Nephron (organoid): ENCODE measurements at regions not wholly inside any gene's neighbourhood (a gene's known extent, or its start where the extent isn't known, plus 50 kb on each side); places are given as distances from the start of the nearest gene placed in this dataset.

Experiments
- H3K27ac Mint-ChIP-seq, 3 experiments: 2 replicates each; pipeline ENCODE4 v1.8.0; 2020; ENCODE audit warnings: mixed read lengths in 3 of 3, mild to moderate bottlenecking in 2 of 3, moderate library complexity in 1 of 3
- H3K27me3 Mint-ChIP-seq: 2 replicates; pipeline ENCODE4 v1.8.0; 2021; ENCODE audit warnings: low read depth, mild to moderate bottlenecking, moderate library complexity, mixed read lengths
- H3K36me3 Mint-ChIP-seq: 2 replicates; pipeline ENCODE4 v1.8.0; 2020; ENCODE audit warnings: low read depth, mixed read lengths
- H3K4me1 Mint-ChIP-seq: 2 replicates; pipeline ENCODE4 v1.8.0; 2020; ENCODE audit warnings: mixed read lengths
- H3K4me3 Mint-ChIP-seq, 3 experiments: 2 replicates each; pipeline ENCODE4 v1.8.0; 2020; ENCODE audit warnings: mild to moderate bottlenecking in 3 of 3, mixed read lengths in 3 of 3, moderate library complexity in 2 of 3
- H3K9me3 Mint-ChIP-seq: 2 replicates; pipeline ENCODE4 v1.8.0; 2020; ENCODE audit warnings: mixed read lengths
- CTCF ChIP-seq, 3 experiments: fragments of 200-600 bp; sonication (generic); IDR thresholded peaks; one replicate each; pipeline ENCODE4 v1.5.0; 2021; ENCODE audit warnings: antibody characterized with exemption in 3 of 3; ENCODE audit not compliant: unreplicated experiment in 3 of 3

- no peaks in the 10 kb centered on the region for H3K36me3 Mint-ChIP-seq
- peaks cover 3% of the 10 kb centered on the region for H3K9me3 Mint-ChIP-seq
- no peak for TF ChIP-seq CTCF (IDR thresholded peaks at IDR 0.05; ENCODE audit: unreplicated experiment in 3 of 3)
- no peak overlapping the region for H3K4me3 Mint-ChIP-seq
- H3K27ac Mint-ChIP-seq, result peak overlapping the region in 2 of 3 experiments; percentile 22 to 56
- peaks cover 20% of the 10 kb centered on the region for H3K4me1 Mint-ChIP-seq
- H3K27me3 Mint-ChIP-seq, result no peaks in the 10 kb centered on the region
Measured at GRCh38 chr2:149814049-149814448, 226.5 kb upstream of the MMADHC start.

- Mint-ChIP-seq H3K9me3 (peaks cover 3% of the 10 kb centered on the region), H3K27ac (no peak overlapping the region), H3K4me1 (no peaks in the 10 kb centered on the region), H3K36me3 (no peaks in the 10 kb centered on the region), H3K4me3 (no peak overlapping the region), H3K27me3 (no peaks in the 10 kb centered on the region)
- no peak for TF ChIP-seq CTCF (IDR thresholded peaks at IDR 0.05; ENCODE audit: unreplicated experiment in 3 of 3)
Measured at GRCh38 chr2:149808556-149808955, 221.0 kb upstream of the MMADHC start.

- no peak for TF ChIP-seq CTCF (IDR thresholded peaks at IDR 0.05; ENCODE audit: unreplicated experiment in 3 of 3)
- H3K36me3 Mint-ChIP-seq, result no peaks in the 10 kb centered on the region
- no peaks in the 10 kb centered on the region for H3K4me1 Mint-ChIP-seq
- no peak overlapping the region for H3K27ac Mint-ChIP-seq
- no peaks in the 10 kb centered on the region for H3K27me3 Mint-ChIP-seq
- H3K4me3 Mint-ChIP-seq, result no peak overlapping the region
- no peaks in the 10 kb centered on the region for H3K9me3 Mint-ChIP-seq
Measured at GRCh38 chr2:149806651-149807050, 219.1 kb upstream of the MMADHC start.

- Mint-ChIP-seq H3K27me3 (no peaks in the 10 kb centered on the region), H3K9me3 (no peaks in the 10 kb centered on the region), H3K27ac (no peak overlapping the region), H3K4me3 (no peak overlapping the region), H3K36me3 (no peaks in the 10 kb centered on the region), H3K4me1 (peaks cover 12% of the 10 kb centered on the region)
- no peak for TF ChIP-seq CTCF (IDR thresholded peaks at IDR 0.05; ENCODE audit: unreplicated experiment in 3 of 3)
Measured at GRCh38 chr2:149800624-149801542, 213.3 kb upstream of the MMADHC start.

- TF ChIP-seq CTCF (IDR thresholded peaks at IDR 0.05; ENCODE audit: unreplicated experiment in 3 of 3), result peak in 2 of 3 experiments; percentile 25 to 42
- H3K4me1 Mint-ChIP-seq, result peaks cover 12% of the 10 kb centered on the region
- peak overlapping the region in 2 of 3 experiments; percentile 0 to 6 for H3K27ac Mint-ChIP-seq
- H3K9me3 Mint-ChIP-seq, result peaks cover 3% of the 10 kb centered on the region
- H3K36me3 Mint-ChIP-seq, result no peaks in the 10 kb centered on the region
- H3K4me3 Mint-ChIP-seq, result no peak overlapping the region
- H3K27me3 Mint-ChIP-seq, result no peaks in the 10 kb centered on the region
Measured at GRCh38 chr2:149799013-149799705, 211.6 kb upstream of the MMADHC start.
